Activated CD4-positive, CD25-positive, alpha-beta regulatory T cell (primary cell): ENCODE measurements at regions not wholly inside any gene's neighbourhood (a gene's known extent, or its start where the extent isn't known, plus 50 kb on each side); places are given as distances from the start of the nearest gene placed in this dataset.

Experiments
- DNase-seq, 4 experiments: peaks; one replicate each; lab custom pipeline; 2025; lab: John Stamatoyannopoulos, UW

DNA sequence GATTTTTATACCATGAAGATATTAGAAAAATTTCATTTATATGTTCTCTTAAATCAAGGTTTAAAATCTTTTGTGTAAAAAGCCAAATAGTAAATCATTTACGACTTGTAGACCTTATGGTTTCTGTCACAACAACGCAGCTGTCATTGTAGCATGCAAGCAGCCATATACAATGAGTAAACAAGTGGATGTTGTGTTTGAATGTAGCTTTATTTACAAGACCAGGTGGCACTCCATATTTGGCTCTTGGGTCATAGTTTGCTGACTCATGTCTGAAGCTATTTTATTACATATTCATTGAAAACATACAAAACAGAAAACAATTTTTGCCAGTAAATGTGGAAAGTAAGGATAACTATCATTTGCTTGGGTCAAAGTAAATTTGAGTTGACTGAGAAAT, 930.8 kb downstream of the SLITRK5 start:
- no peak for DNase-seq

- no peak for DNase-seq
These were observed 931.9 kb downstream of the SLITRK5 start for GRCh38 chr13:88602786-88603777.

DNA sequence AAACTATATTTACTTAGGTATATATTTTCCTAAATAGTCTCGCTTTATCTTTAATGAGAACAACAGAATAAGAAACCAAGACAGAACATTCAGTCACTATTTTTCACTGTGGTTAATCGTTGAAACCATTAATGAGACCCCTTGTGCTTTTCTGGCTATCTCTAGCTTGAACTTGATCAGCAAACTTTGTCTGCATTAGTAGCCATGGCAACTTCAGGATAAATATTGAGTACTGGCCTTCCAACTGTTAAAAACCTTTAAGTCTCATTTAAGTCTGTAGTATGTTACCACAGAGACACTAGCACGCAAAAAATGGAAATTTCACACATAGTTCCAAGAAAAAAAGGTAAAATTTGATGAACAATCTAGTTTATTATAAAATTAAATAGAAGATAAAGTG, 946.0 kb downstream of the SLITRK5 start:
- DNase-seq, result no peak

- no peak for DNase-seq
These were observed 951.3 kb downstream of the SLITRK5 start for GRCh38 chr13:88622362-88622973.

DNA sequence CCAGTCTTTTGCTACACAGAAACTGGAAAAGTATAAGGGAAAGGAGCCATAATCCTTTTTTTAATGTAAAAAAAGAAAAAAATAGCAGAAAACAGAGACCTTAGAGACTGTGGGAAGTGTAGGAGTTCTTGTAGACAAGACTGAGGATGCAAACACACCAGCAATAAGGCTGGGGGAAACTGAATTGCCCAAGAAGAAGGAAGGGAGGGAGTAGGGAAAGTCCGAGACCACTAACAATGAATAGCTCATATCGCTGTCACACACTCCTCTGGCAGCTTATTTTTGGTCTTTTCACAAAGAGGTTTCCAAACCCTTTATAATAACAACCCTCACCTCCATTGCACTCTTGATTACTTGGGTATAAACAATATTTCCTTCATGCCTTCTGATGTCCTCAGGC, 952.0 kb downstream of the SLITRK5 start:
- no peak for DNase-seq

GRCh38 chr13:88627071-88627470, 955.9 kb downstream of the SLITRK5 start:
- DNase-seq, result no peak

DNA sequence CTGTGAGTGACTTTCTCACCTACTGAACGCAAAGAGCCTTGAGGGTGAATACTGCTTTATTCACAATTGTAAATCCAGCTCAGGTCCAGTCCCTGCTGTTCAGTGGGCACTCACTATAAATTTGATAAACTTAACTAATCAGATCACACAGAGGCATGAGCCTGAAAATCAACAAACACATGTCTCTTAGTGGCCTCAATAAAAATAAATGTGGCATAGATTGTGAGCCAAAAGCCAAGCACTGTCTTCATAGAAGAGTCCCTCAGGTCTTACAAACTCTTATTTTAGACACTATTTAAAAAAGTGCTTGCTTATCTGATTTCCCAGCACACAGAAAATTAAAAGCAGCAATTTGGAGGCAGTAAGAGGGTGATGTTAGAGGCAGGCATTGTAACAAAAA, 957.7 kb downstream of the SLITRK5 start:
- DNase-seq, result no peak

- DNase-seq, result no peak
These were observed 966.8 kb downstream of the SLITRK5 start for GRCh38 chr13:88637935-88638334.

GRCh38 chr13:88643233-88643632, 972.1 kb downstream of the SLITRK5 start:
- DNase-seq, result no peak

- no peak for DNase-seq
These were observed 977.6 kb downstream of the SLITRK5 start for GRCh38 chr13:88648598-88649373.

- no peak for DNase-seq
These were observed 978.7 kb downstream of the SLITRK5 start for GRCh38 chr13:88649855-88650254.

DNA sequence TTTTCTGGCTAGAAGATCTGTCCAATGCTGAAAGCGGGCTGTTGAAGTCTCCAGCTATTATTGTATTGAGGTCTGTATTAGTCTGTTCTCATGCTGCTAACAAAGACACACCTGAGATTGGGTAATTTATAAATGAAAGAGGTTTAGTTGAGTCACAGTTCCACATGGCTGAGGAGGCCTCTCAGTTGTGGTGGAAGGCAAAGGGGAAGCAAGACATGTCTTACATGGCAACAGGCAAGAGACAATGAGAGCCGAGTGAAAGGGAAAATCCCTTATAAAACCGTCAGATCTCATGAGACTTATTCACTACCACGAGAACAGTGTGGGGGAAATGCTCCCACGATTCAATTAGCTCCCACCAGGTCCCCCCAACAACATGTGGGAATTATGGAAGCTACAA, 980.4 kb downstream of the SLITRK5 start:
- no peak for DNase-seq

GRCh38 chr13:88656751-88657150, 985.6 kb downstream of the SLITRK5 start:
- DNase-seq, result no peak

- no peak for DNase-seq
These were observed 999.3 kb downstream of the SLITRK5 start for GRCh38 chr13:88670509-88670908.

- DNase-seq, result no peak
These were observed 1003.7 kb downstream of the SLITRK5 start for GRCh38 chr13:88674841-88675240.

DNA sequence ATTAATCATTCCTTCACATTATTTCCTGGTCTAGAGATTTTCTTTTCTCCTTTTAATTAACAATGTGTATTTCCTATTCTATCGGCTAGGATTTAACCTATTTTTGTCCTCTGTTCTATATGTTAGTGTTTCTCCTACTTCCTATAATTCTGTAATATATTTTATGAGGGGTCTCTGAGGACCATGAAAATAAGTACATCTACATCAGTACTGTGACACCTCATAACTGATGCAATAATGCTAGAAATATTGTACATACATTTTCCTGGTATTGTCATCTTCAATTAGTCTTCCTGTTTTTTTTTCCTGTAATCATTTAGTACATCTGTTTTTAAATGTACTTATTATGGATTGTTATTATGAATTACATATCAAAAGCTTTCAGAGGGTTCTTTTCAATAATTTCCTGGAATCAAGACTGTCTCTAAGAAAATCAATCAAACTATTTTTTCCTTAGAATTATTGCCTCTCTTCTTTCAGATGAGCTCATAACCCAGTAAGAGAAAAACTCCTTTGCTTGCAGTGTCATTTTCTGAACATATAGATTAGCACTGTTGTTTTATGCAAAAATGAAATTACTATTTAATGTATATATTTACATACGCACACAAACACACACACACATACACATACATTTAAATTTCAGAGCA, 1004.3 kb downstream of the SLITRK5 start:
- no peak for DNase-seq

GRCh38 chr13:88676016-88676415, 1004.8 kb downstream of the SLITRK5 start:
- no peak for DNase-seq

DNA sequence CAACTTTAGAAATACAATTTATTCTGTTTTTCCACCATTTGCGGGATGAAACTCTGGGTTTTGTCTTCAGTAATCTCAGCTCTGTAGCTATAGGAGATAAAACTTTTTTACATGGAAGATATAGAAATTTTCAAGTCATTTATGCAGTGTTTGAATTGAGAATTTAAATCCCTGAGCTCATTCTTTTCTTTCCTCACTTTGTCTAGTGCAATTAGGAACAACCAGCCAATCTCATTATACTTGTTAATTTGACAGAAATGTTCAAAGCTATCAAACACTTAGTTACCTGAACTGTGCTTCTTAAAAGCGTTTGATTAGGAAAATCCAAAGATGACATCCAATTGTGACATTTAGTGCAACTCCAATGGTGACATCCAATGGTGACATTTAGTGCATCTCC, 1014.3 kb downstream of the SLITRK5 start:
- no peak for DNase-seq

DNA sequence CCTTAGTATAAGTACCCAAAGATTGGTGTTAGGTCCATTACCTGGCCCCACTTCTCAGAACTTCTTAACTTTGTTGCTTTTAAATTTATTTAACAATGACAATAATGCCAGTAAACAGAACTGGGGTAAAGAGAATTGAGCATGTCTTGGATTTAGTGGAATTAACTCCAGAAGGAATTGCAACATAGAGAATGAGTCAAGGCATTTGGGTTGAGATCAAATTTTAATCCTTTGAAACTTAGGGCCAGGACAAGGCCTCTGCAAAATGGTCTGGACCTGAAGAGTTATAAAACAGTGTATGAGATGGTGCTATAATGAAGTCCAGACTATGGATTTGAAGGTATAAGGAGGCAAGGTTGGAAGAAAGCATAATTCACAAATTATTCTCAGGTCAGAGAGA, 1030.4 kb downstream of the SLITRK5 start:
- no peak for DNase-seq

- DNase-seq, result no peak
These were observed 1033.6 kb downstream of the SLITRK5 start for GRCh38 chr13:88704600-88705275.

GRCh38 chr13:88707646-88708045, 1036.5 kb downstream of the SLITRK5 start:
- DNase-seq, result no peak
